MM.1S (cell line): ENCODE measurements at regions not wholly inside any gene's neighbourhood (a gene's known extent, or its start where the extent isn't known, plus 50 kb on each side); places are given as distances from the start of the nearest gene placed in this dataset.

Experiments used
- DNase-seq: peaks from one replicate; pipeline ENCODE4 v3.0.0-alpha.2; 2015
- H2AFZ ChIP-seq: fragments of 300-600 bp; sonication (generic); 2 replicates; pipeline ENCODE4 v1.6.0; 2016; ENCODE audit warnings: antibody characterized with exemption, low read length
- H3F3A ChIP-seq: fragments of 300-600 bp; sonication (generic); 2 replicates; pipeline ENCODE4 v1.6.1; 2016; ENCODE audit warnings: mild to moderate bottlenecking, antibody characterized with exemption, low read length, moderate library complexity, mixed read lengths; ENCODE audit not compliant: insufficient read depth
- H3K27ac ChIP-seq: fragments of 300-600 bp; sonication (generic); 2 replicates; pipeline ENCODE4 v1.5.1; 2016; ENCODE audit warnings: mild to moderate bottlenecking, low read length
- H3K27me3 ChIP-seq: fragments of 300-600 bp; sonication (generic); replicated peaks from 2 replicates; pipeline ENCODE4 v1.6.0; 2016; ENCODE audit warnings: low read length; ENCODE audit not compliant: insufficient read depth
- H3K36me3 ChIP-seq: fragments of 300-600 bp; sonication (generic); replicated peaks from 2 replicates; pipeline ENCODE4 v1.6.1; 2016; ENCODE audit warnings: mild to moderate bottlenecking, low read length, mixed read lengths; ENCODE audit not compliant: insufficient read depth
- H3K4me1 ChIP-seq: fragments of 300-600 bp; sonication (generic); 2 replicates; pipeline ENCODE4 v1.6.1; 2016; ENCODE audit warnings: low read length, mixed read lengths
- H3K4me2 ChIP-seq: fragments of 300-600 bp; sonication (generic); 2 replicates; pipeline ENCODE4 v1.6.0; 2016; ENCODE audit warnings: low read depth, low read length
- H3K4me3 ChIP-seq: fragments of 300-600 bp; sonication (generic); 2 replicates; pipeline ENCODE4 v1.5.1; 2016; ENCODE audit warnings: low read length, mixed read lengths
- H3K79me2 ChIP-seq: fragments of 300-600 bp; sonication (generic); 2 replicates; pipeline ENCODE4 v1.6.1; 2016; ENCODE audit warnings: mixed run types, low read length, mixed read lengths
- H3K9ac ChIP-seq: fragments of 300-600 bp; sonication (generic); 2 replicates; pipeline ENCODE4 v1.6.1; 2016; ENCODE audit warnings: low read length, mixed read lengths
- H3K9me2 ChIP-seq: fragments of 300-600 bp; sonication (generic); replicated peaks from 2 replicates; pipeline ENCODE4 v1.6.1; 2016; ENCODE audit warnings: mild to moderate bottlenecking, low read length, mixed read lengths; ENCODE audit not compliant: insufficient read depth
- H3K9me3 ChIP-seq: fragments of 300-600 bp; sonication (generic); replicated peaks from 2 replicates; pipeline ENCODE4 v1.6.1; 2016; ENCODE audit warnings: mild to moderate bottlenecking, low read length, mixed read lengths; ENCODE audit not compliant: insufficient read depth
- H4K20me1 ChIP-seq: fragments of 300-600 bp; sonication (generic); 2 replicates; pipeline ENCODE4 v1.6.1; 2016; ENCODE audit warnings: mild to moderate bottlenecking, low read length, moderate library complexity, mixed read lengths; ENCODE audit not compliant: insufficient read depth
- EZH2 ChIP-seq: fragments of 300-600 bp; sonication (generic); optimal IDR thresholded peaks from 2 replicates; pipeline ENCODE3; 2017; ENCODE audit warnings: low read depth, mild to moderate bottlenecking, antibody characterized with exemption, low read length, mixed read lengths
- EZH2phosphoT487 ChIP-seq: fragments of 300-600 bp; sonication (generic); IDR thresholded peaks from 2 replicates; pipeline ENCODE4 v1.6.1; 2018; ENCODE audit warnings: antibody characterized with exemption, low read length
- TF ChIP-seq, protein P1 (sequence below): fragments of 300-600 bp; sonication (generic); IDR thresholded peaks from 2 replicates; pipeline ENCODE4 v1.5.1; 2016; ENCODE audit warnings: antibody characterized with exemption, low read length, mixed read lengths

DNA sequence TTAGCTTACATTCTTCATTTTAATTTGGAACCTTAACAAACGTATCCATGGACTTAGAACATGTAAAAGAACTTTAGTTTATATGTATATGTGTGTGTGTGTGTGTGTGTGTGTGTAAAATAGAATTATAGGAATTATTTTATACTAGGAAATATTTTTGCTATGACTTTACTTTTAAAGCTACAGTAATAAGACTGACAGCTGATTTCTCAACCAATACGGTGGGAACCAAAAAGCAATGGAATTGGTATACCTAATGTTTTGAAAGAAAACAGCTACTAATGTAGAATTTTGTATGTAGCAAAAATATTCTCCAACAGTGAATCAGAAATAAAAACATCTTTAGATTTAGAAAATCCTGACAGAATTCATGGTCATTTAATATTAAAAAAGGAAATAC lies 146.5 kb upstream of the ARL4C start:
- peak; percentile 15 for DNase-seq
- H3K9me2 ChIP-seq = no peaks in the 10 kb centered on the region
- H3K4me3 ChIP-seq = no peak overlapping the region
- no peak overlapping the region for H3K27ac ChIP-seq
- no peaks in the 10 kb centered on the region for H3K9me3 ChIP-seq
- H3K27me3 ChIP-seq = no peaks in the 10 kb centered on the region
- TF ChIP-seq, protein P1, sequence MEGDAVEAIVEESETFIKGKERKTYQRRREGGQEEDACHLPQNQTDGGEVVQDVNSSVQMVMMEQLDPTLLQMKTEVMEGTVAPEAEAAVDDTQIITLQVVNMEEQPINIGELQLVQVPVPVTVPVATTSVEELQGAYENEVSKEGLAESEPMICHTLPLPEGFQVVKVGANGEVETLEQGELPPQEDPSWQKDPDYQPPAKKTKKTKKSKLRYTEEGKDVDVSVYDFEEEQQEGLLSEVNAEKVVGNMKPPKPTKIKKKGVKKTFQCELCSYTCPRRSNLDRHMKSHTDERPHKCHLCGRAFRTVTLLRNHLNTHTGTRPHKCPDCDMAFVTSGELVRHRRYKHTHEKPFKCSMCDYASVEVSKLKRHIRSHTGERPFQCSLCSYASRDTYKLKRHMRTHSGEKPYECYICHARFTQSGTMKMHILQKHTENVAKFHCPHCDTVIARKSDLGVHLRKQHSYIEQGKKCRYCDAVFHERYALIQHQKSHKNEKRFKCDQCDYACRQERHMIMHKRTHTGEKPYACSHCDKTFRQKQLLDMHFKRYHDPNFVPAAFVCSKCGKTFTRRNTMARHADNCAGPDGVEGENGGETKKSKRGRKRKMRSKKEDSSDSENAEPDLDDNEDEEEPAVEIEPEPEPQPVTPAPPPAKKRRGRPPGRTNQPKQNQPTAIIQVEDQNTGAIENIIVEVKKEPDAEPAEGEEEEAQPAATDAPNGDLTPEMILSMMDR = no peak
- no peak for TF ChIP-seq EZH2phosphoT487
- H3K79me2 ChIP-seq = no peaks in the 10 kb centered on the region
- no peaks in the 10 kb centered on the region for H3F3A ChIP-seq
- no peaks in the 10 kb centered on the region for H4K20me1 ChIP-seq
- no peak overlapping the region for H3K4me2 ChIP-seq
- H3K36me3 ChIP-seq = no peaks in the 10 kb centered on the region
- H3K9ac ChIP-seq = no peak overlapping the region
- no peak overlapping the region for H2AFZ ChIP-seq
- H3K4me1 ChIP-seq = no peaks in the 10 kb centered on the region

DNA sequence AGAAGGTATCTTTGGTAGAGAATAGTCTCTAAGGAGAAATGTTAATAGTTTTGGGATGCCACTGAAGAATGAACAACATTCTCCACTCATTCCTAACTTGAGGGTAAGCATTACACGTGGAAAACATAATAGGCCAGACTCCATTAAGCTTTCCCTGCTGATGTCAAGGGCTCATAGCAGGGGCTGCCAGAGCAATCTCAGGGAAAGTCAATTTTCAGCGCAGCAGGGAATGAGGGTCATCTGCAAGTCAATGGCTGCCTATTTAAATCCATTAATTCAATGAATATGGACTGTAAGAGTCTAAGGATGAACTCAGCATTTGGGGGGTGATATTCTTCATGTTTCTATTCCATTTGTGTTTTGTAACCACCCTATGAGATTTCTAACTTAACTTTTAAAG lies 144.2 kb upstream of the ARL4C start:
- no peak for DNase-seq
- Histone ChIP-seq H3K27me3 (no peaks in the 10 kb centered on the region), H3K4me3 (no peak overlapping the region), H3K27ac (no peak overlapping the region), H3K36me3 (no peaks in the 10 kb centered on the region), H3F3A (no peaks in the 10 kb centered on the region), H3K4me2 (no peak overlapping the region), H3K4me1 (no peaks in the 10 kb centered on the region), H3K9ac (no peak overlapping the region), H3K79me2 (no peaks in the 10 kb centered on the region), H4K20me1 (no peaks in the 10 kb centered on the region), H3K9me3 (no peaks in the 10 kb centered on the region), H3K9me2 (no peaks in the 10 kb centered on the region), H2AFZ (no peak overlapping the region)
- TF ChIP-seq EZH2phosphoT487 (no peak), EZH2 (no peak)
- TF ChIP-seq, protein P1 = no peak

DNA sequence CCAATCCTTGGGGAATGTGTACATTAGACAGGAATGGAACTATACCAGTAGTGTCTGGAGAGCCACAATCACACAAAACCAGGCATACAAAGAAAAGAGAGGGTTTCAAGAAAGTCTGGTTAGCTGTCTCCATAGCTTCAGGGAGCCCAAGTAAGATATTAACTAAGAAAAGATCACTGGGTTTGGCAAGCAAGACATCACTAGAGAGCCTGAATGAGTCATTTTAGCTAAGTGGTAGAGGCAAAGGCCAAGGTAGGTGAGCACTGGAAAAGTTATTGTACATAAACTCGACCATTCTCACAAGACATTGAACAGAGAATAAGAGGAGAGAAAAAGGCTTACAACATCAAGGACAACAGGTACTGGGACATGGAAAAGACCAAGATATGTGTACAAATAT lies 143.8 kb upstream of the ARL4C start:
- H4K20me1 ChIP-seq = no peaks in the 10 kb centered on the region
- no peaks in the 10 kb centered on the region for H3K4me1 ChIP-seq
- H3K4me3 ChIP-seq = no peak overlapping the region
- H3K9ac ChIP-seq = no peak overlapping the region
- no peak overlapping the region for H3K27ac ChIP-seq
- H3K4me2 ChIP-seq = no peak overlapping the region
- no peaks in the 10 kb centered on the region for H3K9me3 ChIP-seq
- H3K79me2 ChIP-seq = no peaks in the 10 kb centered on the region
- H3K36me3 ChIP-seq = no peaks in the 10 kb centered on the region
- H3K9me2 ChIP-seq = no peaks in the 10 kb centered on the region
- no peak for TF ChIP-seq EZH2phosphoT487
- TF ChIP-seq, protein P1 = no peak
- TF ChIP-seq EZH2 = no peak
- no peaks in the 10 kb centered on the region for H3K27me3 ChIP-seq
- H3F3A ChIP-seq = no peaks in the 10 kb centered on the region
- no peak for DNase-seq
- H2AFZ ChIP-seq = no peak overlapping the region

DNA sequence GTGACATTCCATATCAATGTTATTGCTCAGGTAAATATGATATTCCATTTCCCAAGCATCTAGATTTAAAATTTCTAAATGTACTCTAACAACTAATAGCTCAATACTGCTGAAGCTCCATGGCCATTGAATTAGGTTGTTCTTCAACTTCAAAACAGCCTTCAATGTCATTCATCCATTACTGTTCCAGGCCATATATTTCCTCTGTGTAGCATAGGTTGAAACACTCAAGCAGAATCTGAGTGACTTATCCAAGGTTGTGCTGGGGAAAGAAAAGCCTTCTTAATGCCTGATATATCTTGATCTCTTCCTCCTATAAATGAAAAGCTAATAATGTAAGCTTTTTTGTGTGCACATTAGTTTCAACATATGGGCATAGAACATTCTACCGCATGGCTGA lies 142.1 kb upstream of the ARL4C start:
- no peak overlapping the region for H3K4me3 ChIP-seq
- H3K27me3 ChIP-seq = no peaks in the 10 kb centered on the region
- DNase-seq = no peak
- no peaks in the 10 kb centered on the region for H3K4me1 ChIP-seq
- no peaks in the 10 kb centered on the region for H3K79me2 ChIP-seq
- no peak overlapping the region for H3K9ac ChIP-seq
- H3F3A ChIP-seq = no peaks in the 10 kb centered on the region
- H2AFZ ChIP-seq = no peak overlapping the region
- no peaks in the 10 kb centered on the region for H3K36me3 ChIP-seq
- no peaks in the 10 kb centered on the region for H3K9me2 ChIP-seq
- H4K20me1 ChIP-seq = no peaks in the 10 kb centered on the region
- no peak overlapping the region for H3K4me2 ChIP-seq
- no peak overlapping the region for H3K27ac ChIP-seq
- TF ChIP-seq, protein P1 = no peak
- TF ChIP-seq EZH2phosphoT487 (no peak), EZH2 (no peak)
- H3K9me3 ChIP-seq = no peaks in the 10 kb centered on the region
